GM21576 (cell line): ENCODE measurements at regions not wholly inside any gene's neighbourhood (a gene's known extent, or its start where the extent isn't known, plus 50 kb on each side); places are given as distances from the start of the nearest gene placed in this dataset.
"Not testable (repeated sequence)": the region's sequence is repeated elsewhere in the genome, so short reads cannot be mapped to it uniquely, and the experiment has no call there.

Source experiments
- ATAC-seq: cut with Tn5 transposase; IDR thresholded peaks from one replicate; pipeline ENCODE4 v1.9.1; 2021; ENCODE audit warnings: mild to moderate bottlenecking, moderate library complexity; ENCODE audit not compliant: unreplicated experiment

DNA sequence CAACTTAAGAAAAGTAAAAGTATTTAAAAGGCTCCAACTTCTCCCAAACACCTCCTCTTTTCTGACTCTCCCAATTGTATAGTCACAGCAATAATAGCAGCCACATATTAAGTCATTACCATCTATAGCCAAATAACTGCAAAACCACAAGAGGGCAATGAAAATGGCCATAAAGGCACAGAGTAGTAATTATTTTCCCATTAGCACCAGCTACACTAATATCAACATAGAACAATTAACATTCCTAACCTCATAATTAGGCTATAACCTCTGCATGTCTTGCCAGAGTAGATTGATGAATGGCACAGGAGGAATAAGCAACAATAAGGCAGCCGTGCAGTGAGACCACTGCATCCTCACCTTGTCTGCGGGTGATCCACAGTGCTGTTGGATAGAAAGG is 226.4 kb upstream of the SERP2 start:
- ATAC-seq: no peak

DNA sequence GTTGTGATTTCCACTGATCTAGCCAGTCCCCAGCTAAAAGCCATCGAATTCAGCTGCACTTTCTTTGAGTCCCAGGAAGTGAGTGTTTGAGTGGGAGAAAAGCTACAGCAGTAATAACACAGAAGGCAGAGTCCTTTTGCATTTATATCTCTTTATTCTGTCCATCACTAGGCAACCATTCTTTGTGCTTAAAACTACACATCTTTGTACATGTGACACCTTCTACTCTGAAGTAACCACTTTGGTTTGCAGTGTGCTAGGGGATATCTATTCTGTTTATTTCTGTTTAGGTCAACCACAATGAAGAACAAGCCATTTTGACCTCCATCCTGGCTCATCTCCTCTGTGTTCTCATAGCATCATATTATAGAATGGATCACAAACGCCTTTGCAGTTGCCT is 226.0 kb upstream of the SERP2 start:
- no peak for ATAC-seq

DNA sequence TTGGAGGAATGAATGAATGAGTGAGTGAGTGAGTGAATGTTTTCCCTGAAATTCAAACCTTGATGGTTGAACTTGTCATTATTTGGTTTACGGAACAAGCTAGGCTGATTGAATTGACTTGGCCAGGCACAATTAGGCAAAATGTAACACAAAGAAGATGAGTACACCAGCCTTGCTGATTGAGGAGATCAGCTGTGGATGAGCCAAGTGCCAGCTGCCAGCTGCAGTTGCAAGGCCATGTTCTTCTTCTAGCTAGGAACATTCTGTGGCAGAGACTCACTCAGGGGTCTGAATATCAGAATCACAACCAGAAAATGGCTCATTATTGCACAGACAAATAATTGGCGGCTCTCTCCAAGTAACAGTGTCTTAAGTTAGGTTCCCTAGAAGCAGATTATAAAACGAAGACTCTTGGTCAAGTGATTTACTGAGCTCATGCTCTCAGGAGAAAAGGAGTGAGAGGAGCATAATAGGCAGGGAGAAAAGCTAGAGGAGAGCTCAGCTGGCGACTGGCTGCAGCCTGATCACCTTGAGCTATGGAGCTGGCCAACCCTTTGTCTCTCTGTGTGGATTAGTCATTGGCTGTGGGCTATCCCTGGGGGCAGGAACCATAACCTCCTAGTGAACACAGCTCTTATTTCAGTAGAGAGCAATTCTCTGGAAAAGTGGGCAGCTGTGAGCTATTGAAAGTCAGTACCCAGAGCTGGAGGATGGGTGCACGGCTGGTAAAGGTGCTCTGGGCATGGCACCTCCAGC is 225.3 kb upstream of the SERP2 start:
- no peak for ATAC-seq

DNA sequence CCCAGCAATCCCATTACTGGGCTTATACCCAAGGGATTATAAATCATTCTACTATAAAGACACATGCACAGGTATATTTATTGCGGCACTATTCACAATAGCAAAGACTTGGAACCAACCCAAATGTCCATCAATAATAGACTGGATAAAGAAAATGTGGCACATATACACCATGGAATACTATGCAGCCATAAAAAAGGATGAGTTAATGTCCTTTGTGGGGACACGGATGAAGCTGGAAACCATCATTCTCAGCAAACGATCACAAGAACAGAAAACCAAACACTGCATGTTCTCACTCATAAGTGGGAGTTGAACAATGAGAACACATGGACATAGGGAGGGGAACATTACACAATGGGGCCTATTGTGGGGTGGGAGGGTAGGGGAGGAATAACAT is 224.4 kb upstream of the SERP2 start:
- not testable (repeated sequence) for ATAC-seq

DNA sequence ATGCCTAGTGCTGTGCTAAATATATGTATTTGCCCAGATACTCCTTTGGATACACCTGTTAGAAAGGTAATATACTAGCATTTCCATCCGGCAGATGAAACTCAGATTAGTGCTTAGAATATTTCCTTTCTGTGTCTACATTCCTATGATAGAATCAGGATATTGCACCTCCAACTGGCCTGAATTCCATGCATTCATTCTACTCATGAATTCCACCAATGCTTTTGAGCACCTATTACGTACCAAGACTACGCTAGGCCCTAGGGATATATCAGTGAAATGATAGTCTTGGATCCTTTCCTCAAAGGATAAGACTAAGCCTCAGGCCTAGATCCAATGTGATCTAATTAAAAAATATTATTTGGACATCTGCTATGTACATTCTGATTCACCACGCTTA is 223.8 kb upstream of the SERP2 start:
- ATAC-seq: no peak

DNA sequence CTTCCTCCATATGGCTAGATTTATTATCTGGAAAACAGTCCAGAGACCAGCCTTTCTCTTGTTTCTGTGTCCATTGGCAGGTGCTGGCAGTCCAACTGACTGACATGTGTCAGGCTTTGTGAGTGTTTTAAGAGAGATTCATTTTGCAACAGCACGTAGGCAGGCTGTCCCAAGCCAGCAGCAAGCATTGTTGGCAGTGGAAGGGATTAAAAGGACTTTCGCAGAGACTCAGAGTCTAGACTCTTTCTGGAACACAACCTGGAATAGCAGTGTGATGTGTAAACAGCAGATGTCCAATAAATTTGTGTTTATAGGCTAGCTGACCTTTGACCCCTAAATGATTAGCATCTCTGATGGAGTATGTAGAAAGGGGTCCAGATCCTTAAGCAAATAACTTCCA is 222.2 kb upstream of the SERP2 start:
- ATAC-seq: no peak

DNA sequence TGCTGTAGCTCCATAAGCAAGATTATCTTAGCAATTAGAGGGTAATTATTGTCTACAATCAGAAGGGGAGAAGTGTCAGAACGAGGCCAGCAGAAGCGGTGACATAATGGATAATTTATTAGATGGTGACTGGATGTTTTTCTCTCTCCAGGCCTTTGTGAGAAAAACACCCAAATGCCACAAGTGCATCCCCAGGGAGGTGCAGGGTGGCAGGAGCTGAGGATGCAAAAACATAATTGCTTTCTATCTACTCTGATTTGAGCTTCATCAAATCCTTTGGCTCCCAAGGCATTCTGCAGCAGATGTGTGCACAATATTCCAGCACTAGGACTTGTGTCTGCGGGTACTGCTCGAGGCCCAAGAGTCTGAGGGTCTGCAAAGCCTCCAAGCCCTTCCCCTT is 220.1 kb upstream of the SERP2 start:
- no peak for ATAC-seq

DNA sequence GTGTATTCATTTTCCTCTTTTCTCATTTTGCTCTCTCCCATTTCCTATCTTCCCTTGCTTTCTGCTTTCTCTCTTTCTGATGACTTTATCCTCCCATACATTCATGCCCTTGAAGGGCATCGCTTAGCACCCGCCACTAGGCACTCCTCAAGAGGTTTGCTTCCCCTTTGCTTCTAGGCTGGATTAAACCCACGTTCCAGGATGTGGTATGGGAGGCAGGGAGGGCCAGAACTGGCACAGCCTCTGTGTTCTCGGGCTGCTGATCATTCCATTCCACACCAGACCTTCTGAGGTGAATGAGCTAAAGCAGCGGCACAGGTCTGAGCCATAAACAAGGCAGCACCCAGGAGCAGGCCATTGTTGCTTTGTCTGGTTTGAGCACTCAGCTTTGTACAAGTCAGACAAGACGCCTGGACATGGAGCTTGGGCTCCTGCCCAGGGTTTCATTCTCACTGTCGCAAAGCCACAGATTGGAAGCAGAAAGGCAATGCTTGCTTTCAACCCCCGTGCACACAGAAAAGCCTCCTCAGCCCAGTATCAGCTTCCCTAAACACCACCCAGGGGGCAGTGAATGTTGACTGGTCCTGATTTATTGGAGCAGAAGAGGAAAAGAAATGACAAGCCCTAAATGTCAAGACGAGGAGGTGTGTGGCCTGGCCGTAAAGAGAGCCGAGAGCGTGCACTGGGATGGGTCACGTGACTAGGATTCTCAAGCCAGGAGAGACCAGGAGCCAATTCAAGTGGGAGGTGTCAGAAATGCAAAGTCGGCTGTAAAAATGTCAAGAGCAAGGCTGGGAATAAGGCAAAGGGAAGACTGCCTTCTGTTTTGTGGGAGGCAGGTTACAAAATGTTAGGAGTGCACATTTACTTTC is 218.0 kb upstream of the SERP2 start:
- no peak for ATAC-seq

DNA sequence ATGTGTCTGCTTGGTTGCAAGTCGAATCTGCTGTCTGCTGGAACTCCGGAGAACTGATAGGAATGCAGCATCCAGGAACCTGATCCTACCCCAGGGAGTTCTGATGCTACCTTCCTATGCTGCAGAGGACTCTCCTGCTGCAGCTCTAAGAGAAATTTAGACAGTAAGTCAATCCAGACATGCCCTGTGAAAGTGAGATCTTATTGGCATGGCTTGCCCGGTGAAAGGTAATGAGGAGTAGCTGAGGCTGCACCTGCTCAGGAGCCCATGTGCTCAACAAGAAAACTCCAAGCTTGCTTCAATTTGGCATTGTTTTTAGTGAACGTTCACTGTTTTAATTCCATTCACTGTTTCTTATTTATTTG is 217.3 kb upstream of the SERP2 start:
- no peak for ATAC-seq

DNA sequence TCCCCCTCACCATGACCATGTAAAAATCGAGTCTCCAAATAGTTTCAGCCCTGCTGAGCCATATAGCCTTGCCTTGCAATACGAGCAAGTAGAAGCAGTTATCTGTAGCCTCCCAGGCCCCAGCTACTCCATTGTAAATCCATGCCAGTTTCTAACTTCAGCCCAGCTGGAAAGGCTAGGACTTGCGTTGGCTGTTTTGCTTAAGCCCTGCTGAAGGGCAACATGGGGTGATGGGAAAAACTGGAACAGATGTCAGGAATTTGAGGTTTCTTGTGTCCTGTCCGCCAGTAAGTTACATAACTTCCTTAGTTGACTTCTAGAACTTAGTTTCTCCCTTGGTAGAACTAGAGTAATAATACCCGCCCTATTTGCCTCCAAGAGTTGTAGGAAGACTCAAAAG is 216.0 kb upstream of the SERP2 start:
- ATAC-seq: no peak

DNA sequence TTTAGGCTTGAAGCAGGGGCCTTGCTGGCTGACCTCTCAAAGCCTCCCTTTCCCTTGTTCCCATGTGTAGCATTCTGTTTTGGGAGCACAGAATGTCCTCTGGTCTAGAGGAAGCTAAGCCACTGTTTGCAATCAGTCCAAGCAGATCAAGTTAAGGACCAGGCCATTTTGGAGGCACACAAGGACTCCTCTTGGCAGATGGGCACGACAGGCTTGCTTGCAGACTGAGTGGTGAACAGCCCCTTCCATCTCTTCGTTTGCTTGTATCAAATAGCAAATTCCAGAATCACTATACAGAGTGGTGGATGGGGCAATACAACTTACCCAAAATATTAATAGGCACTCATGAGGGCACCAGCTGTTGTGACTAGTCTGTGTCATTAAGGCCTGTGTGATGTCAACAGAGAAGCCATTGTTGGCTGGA is 215.5 kb upstream of the SERP2 start:
- no peak for ATAC-seq

DNA sequence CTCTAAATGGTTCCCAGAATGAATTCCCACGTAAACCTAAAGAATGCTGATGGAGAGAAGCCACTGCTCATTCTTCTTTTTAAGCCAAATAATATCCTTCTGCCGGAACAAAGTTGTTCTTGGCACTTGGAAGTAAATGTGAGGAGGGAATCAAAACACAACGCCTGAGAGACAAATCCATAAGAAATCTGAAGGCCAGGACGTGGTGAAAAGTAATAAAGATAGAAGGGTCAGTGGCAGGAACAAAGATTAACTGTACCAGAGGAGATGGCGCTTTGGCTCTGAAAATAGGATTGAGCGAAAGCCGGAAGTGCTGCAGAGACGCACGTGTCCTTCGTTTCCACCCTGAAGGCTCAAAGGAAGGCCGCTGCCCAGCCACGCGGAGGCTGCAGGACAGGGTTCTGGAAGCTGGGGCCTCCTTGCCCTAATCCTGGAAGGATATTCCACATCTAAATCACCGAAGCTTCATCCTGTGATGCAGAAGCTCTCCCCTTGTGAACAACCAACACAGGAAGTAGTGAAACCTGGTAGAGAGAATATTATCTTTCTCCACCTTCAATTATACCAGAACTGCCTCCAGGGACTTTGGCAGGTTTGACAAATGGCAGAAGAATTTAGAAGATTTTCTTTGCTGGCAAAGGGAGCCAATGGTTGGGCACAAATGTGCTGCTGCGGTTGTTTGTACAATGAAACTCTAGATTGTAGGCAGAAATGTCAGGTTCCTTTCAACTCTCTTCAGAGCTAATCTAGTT is 214.6 kb upstream of the SERP2 start:
- ATAC-seq: no peak

DNA sequence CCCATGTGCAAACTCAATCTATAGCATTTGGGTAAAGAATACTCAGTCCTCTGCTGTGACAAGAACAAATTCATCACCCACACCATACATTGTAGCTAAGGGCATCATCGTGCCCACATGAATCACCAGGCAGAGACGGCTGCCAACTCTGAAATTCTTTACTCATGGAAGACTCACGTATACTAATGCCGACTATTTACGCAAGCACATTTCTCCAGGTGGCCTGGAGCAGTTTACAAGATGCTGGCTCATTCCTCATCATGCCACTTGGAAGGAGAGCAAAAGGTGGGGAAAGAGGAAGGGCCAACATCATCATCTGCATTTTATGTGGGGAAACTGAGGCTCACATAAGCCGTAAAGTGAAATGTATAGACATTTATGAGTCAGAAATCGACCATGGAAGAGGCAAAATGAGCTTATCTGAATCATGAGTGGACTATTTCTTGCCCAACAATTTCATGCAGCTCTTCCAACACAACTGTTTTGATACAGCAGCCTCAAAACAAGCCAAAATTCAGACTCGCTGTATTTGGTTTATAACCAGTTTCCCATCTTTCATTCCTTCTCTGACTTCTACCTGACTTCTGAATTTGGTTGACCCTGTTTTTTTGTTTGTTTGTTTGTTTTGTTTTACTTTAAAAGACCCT is 213.9 kb upstream of the SERP2 start:
- no peak for ATAC-seq

DNA sequence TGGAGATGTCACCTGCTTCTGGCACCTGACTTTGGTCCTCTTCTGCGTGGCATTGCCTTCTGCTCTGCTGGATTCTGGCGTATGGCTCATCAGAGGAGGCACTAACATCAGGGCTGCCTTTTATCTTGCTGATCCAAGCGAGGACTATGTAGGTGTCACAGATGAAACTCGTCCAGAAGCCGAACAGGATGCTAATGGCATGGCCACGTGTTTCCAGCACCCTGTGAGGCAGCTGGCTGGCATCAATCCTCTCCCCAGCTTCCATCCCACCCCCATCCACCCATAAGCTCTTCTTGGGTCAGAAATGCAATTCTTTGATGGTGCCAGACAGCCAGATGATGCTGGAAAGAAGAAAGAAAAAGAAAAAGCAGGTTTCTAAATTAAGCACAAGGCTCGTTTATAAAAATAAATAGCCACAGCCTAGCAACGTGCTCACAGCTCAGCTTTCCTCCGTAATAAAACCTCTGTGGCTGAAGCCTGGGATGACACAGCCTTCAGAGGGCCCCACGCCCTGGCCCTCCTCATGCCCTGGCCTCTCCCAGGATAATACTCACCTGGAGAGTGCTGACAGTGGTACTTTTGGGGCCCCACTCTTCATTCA is 212.9 kb upstream of the SERP2 start:
- ATAC-seq: no peak

DNA sequence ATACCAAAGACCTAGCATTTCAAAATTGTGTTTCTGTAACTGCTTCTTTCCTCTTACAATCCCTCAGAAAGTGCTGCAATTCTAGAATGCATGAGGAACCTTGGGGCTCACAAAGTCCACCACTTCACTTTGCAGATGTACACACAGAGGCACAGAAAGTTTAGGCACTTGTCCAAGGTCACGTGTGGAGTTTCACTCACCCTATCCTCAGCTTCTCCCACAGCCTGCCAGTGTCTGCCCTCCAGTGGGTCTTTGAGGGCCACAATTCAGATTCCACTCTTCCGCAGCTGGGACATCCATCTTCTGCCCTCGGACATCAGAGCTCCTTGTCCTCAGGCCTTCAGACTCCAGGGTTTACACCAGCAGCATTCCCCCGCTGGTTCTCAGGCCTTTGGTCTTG is 210.5 kb upstream of the SERP2 start:
- no peak for ATAC-seq

DNA sequence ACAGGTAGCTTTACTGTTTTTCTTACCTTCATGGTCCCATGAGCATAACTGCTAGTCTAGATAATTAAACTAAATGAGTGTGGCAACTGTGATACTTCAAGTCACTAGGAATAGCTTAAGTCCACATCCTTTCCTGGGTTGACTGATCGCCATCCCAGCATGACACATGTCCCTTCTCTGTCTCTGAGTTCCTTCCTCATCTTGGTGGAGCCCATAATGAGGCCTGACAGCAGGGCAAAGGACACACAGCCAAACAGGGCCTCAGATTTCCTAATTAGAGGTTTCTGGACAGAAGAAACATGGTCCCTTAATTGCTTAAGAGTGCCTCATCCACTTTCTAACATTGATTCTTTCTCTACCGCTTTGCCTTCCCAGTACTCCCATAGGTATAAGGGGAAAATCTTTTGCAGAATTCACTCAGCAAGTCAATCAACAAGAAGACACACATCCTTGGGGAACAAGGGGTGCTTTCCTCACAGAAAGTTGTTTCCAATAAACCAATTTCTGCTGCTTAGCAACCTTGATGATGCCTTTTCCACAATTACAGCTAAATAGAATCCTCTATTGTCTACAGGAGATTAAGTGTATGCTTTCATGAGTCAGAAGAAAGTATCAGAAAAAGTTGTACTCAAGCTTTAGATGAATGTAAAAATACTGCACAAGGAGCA is 208.3 kb upstream of the SERP2 start:
- no peak for ATAC-seq

DNA sequence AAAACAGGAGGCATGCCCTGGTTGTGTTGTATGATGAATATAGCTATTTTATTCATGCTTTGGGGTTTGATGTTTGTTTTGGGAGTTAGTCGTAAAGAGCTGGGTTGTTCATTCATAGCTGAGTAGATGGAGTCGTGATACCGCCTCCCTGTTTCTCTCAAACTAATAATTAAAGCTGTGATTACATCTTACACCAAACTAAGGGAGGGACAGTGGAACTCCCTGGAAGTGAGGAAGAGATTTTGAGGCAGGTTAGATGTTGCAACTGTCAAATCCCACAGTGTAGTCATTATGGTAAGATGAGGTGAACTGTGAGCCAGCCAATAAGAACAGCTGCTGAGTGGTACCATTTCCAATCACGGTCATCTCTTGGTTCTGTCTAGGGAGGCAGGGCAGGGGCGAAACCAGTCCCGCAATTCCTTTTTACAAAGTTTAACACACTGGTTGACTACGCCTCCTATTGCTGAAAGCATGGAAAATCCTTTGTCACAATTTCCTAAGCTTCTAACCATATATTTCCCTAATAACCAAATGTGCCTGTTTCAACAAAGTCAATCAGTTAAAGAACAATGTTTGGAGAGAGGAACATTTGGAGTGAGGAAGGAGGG is 207.6 kb upstream of the SERP2 start:
- no peak for ATAC-seq

DNA sequence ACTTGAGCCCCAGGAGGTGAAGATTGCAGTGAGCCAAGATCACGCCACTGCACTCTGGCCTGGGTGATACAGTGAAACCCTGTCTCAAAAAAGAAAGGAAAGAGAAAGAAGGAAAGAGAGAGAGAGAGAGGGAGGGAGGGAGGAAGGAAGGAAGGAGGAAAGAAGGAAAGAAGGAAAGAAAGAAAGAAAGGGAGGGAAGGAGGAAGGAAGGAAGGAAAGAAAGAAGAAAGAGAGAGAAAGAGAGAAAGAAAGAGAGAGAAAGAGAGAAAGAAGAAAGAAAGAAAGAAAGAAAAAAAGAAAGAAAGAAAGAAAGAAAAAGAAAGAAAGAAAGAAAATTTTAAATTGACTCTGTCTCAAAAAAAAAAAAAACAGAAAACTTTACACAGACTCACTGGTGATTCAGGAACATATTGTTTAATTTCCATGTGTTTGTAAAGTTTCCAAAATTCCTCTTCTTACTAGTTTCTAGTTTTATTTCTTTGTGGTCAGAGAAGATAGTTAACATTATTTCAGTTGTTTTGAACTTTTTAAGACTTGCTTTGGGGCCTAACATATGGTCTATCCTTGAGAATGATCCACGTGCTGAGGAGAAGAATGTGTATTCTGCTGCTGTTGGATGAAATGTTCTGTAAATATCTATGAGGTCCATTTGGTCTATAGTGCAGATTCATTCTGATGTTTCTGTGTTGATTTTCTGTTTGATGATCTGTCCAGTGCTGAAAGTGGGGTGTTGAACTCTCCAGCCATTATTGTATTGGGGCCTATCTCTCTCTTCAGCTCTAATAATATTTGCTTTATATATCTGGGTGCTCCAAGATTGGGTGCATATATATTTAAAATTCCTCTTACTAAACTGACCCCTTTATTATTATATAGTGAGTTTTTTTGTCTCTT is 204.4 kb upstream of the SERP2 start:
- ATAC-seq: no peak

DNA sequence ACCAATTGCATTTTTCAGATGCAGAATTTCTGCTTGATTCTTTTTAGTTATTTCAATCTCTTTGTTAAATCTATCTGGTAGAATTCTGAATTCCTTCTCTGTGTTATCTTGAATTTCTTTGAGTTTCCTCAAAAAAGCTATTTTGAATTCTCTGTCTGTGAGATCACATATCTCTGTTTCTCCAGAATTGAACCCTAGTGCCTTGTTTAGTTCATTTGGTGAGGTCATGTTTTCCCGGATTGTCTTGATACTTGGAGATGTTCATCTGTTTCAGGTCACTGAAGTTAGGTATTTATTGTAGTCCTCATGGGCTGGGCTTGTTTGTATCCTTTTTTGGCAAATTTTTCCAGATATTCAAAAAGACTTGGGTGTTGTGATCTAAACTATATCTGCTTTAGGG is 202.9 kb upstream of the SERP2 start:
- ATAC-seq: no peak
